ENCODE measurements at regions not wholly inside any gene's neighbourhood (a gene's known extent, or its start where the extent isn't known, plus 50 kb on each side); places are given as distances from the start of the nearest gene placed in this dataset.

GRCh38 chr14:32254952-32255679, 52.0 kb upstream of the RNU6-8 start:
- H3K36me3 ChIP-seq (ENCODE audit: control insufficient read depth, insufficient read depth, low read length): no peaks in the 10 kb centered on the region

GRCh38 chr14:32255789-32256188, 52.7 kb upstream of the RNU6-8 start:
- H3K9me3 ChIP-seq (ENCODE audit: control insufficient read depth, insufficient read depth, low read depth, low read length): no peaks in the 10 kb centered on the region
- H3K4me1 ChIP-seq (ENCODE audit: control insufficient read depth, insufficient read depth, low read length): peaks cover 19% of the 10 kb centered on the region; the same call in 1 of the 2 replicates
- H3K9ac ChIP-seq (ENCODE audit: low read length): no peak overlapping the region
- H3K36me3 ChIP-seq (ENCODE audit: control insufficient read depth, insufficient read depth, low read length): no peaks in the 10 kb centered on the region
- H3K27me3 ChIP-seq (ENCODE audit: control insufficient read depth, insufficient read depth, low read length): no peaks in the 10 kb centered on the region
- H3K4me3 ChIP-seq (ENCODE audit: low read depth, low read length): no peak overlapping the region
- no peak overlapping the region for H3K27ac ChIP-seq (ENCODE audit: low read depth, low read length)

More at GRCh38 chr14:32254952-32255679, 52.0 kb upstream of the RNU6-8 start:
- H3K27me3 ChIP-seq (ENCODE audit: control insufficient read depth, insufficient read depth, low read length): no peaks in the 10 kb centered on the region
- peaks cover 19% of the 10 kb centered on the region; the same call in 1 of the 2 replicates for H3K4me1 ChIP-seq (ENCODE audit: control insufficient read depth, insufficient read depth, low read length)
- H3K9ac ChIP-seq (ENCODE audit: low read length): no peak overlapping the region
- 0 out of 2 replicates have a peak overlapping the region, but pooled peaks have one; percentile 10 for H3K27ac ChIP-seq (ENCODE audit: low read depth, low read length)
- no peak overlapping the region for H3K4me3 ChIP-seq (ENCODE audit: low read depth, low read length)
- H3K9me3 ChIP-seq (ENCODE audit: control insufficient read depth, insufficient read depth, low read depth, low read length): no peaks in the 10 kb centered on the region

- no peak overlapping the region for H3K4me3 ChIP-seq (ENCODE audit: low read depth, low read length)
- H3K36me3 ChIP-seq (ENCODE audit: control insufficient read depth, insufficient read depth, low read length): no peaks in the 10 kb centered on the region
- H3K9me3 ChIP-seq (ENCODE audit: control insufficient read depth, insufficient read depth, low read depth, low read length): no peaks in the 10 kb centered on the region
- no peak overlapping the region for H3K9ac ChIP-seq (ENCODE audit: low read length)
- no peak overlapping the region for H3K27ac ChIP-seq (ENCODE audit: low read depth, low read length)
- peaks cover 19% of the 10 kb centered on the region; the same call in 1 of the 2 replicates for H3K4me1 ChIP-seq (ENCODE audit: control insufficient read depth, insufficient read depth, low read length)
- H3K27me3 ChIP-seq (ENCODE audit: control insufficient read depth, insufficient read depth, low read length): no peaks in the 10 kb centered on the region
Observed at GRCh38 chr14:32256576-32256975, 53.5 kb upstream of the RNU6-8 start.

DNA sequence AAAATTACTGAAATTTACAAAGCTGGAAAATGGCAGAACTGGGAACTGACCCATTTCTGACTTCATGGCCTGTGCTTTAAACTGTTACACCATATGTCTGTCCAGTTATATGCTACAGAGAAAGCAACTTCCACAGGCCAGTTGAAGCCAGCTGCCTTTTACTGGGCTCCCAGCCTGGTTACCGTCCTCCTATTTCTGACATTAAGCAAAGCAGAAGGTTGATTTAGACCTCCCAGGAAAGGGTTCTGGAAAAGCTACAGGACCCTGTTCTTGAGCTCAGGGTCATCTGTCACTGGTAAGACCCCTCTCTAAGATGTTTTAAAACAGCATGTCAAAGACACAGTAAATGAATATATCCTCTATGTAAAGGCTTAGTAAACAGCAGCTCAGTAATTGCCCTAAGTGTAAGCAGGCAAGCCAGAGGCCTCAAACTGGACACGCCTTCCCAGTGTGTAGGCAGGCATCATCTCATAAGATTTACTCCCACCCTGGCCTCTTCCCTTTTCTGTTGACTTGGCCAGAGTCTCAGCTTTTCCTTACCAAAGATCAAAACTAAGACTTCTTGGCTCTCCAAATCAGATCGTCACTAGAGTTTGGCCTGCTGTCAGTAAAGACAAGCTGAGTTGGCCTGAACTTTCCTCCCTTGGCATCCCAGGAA, 55.4 kb upstream of the RNU6-8 start:
- H3K9ac ChIP-seq (ENCODE audit: low read length): no peak overlapping the region
- H3K36me3 ChIP-seq (ENCODE audit: control insufficient read depth, insufficient read depth, low read length): no peaks in the 10 kb centered on the region
- no peak overlapping the region for H3K27ac ChIP-seq (ENCODE audit: low read depth, low read length)
- H3K27me3 ChIP-seq (ENCODE audit: control insufficient read depth, insufficient read depth, low read length): no peaks in the 10 kb centered on the region
- peaks cover 7% of the 10 kb centered on the region for H3K9me3 ChIP-seq (ENCODE audit: control insufficient read depth, insufficient read depth, low read depth, low read length)
- no peak overlapping the region for H3K4me3 ChIP-seq (ENCODE audit: low read depth, low read length)
- peaks cover 19% of the 10 kb centered on the region; the same call in 1 of the 2 replicates for H3K4me1 ChIP-seq (ENCODE audit: control insufficient read depth, insufficient read depth, low read length)

GRCh38 chr14:32259368-32260013, 56.4 kb upstream of the RNU6-8 start:
- no peak overlapping the region for H3K4me3 ChIP-seq (ENCODE audit: low read depth, low read length)
- peaks cover 14% of the 10 kb centered on the region for H3K9me3 ChIP-seq (ENCODE audit: control insufficient read depth, insufficient read depth, low read depth, low read length)
- no peaks in the 10 kb centered on the region for H3K36me3 ChIP-seq (ENCODE audit: control insufficient read depth, insufficient read depth, low read length)
- no peaks in the 10 kb centered on the region for H3K27me3 ChIP-seq (ENCODE audit: control insufficient read depth, insufficient read depth, low read length)
- no peak overlapping the region for H3K9ac ChIP-seq (ENCODE audit: low read length)
- H3K27ac ChIP-seq (ENCODE audit: low read depth, low read length): no peak overlapping the region
- H3K4me1 ChIP-seq (ENCODE audit: control insufficient read depth, insufficient read depth, low read length): peaks cover 19% of the 10 kb centered on the region; the same call in 1 of the 2 replicates

GRCh38 chr14:32263939-32264567, 61.0 kb upstream of the RNU6-8 start:
- no peaks in the 10 kb centered on the region for H3K36me3 ChIP-seq (ENCODE audit: control insufficient read depth, insufficient read depth, low read length)
- H3K27ac ChIP-seq (ENCODE audit: low read depth, low read length): no peak overlapping the region
- H3K4me1 ChIP-seq (ENCODE audit: control insufficient read depth, insufficient read depth, low read length): peaks cover 11% of the 10 kb centered on the region; the same call in 1 of the 2 replicates
- no peaks in the 10 kb centered on the region for H3K27me3 ChIP-seq (ENCODE audit: control insufficient read depth, insufficient read depth, low read length)
- H3K9ac ChIP-seq (ENCODE audit: low read length): no peak overlapping the region
- H3K9me3 ChIP-seq (ENCODE audit: control insufficient read depth, insufficient read depth, low read depth, low read length): peaks cover 17% of the 10 kb centered on the region
- H3K4me3 ChIP-seq (ENCODE audit: low read depth, low read length): no peak overlapping the region

DNA sequence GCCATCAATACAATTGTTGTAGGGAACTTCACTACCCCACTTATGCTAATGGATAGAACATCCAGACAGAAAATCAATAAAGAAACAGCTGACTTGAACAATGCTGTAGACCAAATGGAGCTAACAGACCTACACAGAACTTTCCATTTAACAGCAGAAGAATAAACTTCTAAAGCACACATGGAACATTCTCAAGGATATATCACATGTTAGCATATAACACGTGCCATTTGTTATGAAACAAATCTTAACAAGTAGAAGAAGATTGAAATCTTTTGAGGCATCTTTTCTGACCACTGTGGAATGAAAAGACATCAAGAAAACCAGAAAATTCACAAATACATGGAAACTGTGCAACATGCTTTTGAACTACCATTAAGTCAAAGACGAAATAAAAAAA, 62.5 kb upstream of the RNU6-8 start:
- Histone ChIP-seq H3K9me3 (ENCODE audit: control insufficient read depth, insufficient read depth, low read depth, low read length) (peaks cover 17% of the 10 kb centered on the region), H3K4me3 (ENCODE audit: low read depth, low read length) (no peak overlapping the region), H3K27ac (ENCODE audit: low read depth, low read length) (no peak overlapping the region), H3K27me3 (ENCODE audit: control insufficient read depth, insufficient read depth, low read length) (no peaks in the 10 kb centered on the region), H3K4me1 (ENCODE audit: control insufficient read depth, insufficient read depth, low read length) (no peaks in the 10 kb centered on the region), H3K36me3 (ENCODE audit: control insufficient read depth, insufficient read depth, low read length) (no peaks in the 10 kb centered on the region), H3K9ac (ENCODE audit: low read length) (no peak overlapping the region)

- no peak overlapping the region for H3K9ac ChIP-seq (ENCODE audit: low read length)
- H3K27ac ChIP-seq (ENCODE audit: low read depth, low read length): no peak overlapping the region
- no peaks in the 10 kb centered on the region; the same call in 1 of the 2 replicates for H3K9me3 ChIP-seq (ENCODE audit: control insufficient read depth, insufficient read depth, low read depth, low read length)
- no peaks in the 10 kb centered on the region for H3K4me1 ChIP-seq (ENCODE audit: control insufficient read depth, insufficient read depth, low read length)
- H3K27me3 ChIP-seq (ENCODE audit: control insufficient read depth, insufficient read depth, low read length): no peaks in the 10 kb centered on the region
- no peaks in the 10 kb centered on the region for H3K36me3 ChIP-seq (ENCODE audit: control insufficient read depth, insufficient read depth, low read length)
- H3K4me3 ChIP-seq (ENCODE audit: low read depth, low read length): no peak overlapping the region
Observed at GRCh38 chr14:32277998-32278397, 51.1 kb upstream of the AKAP6 start.
